Glutamatergic neuron (in vitro differentiated cells): ENCODE measurements at regions not wholly inside any gene's neighbourhood (a gene's known extent, or its start where the extent isn't known, plus 50 kb on each side); places are given as distances from the start of the nearest gene placed in this dataset.

Experiments
- DNase-seq: peaks from one replicate; pipeline ENCODE4 v3.0.0; 2022
- H3K27ac Mint-ChIP-seq: one replicate; pipeline ENCODE4 v1.8.0; 2020; ENCODE audit warnings: mild to moderate bottlenecking, mixed read lengths, inconsistent platforms; ENCODE audit not compliant: unreplicated experiment
- H3K27me3 Mint-ChIP-seq: one replicate; pipeline ENCODE4 v1.8.0; 2020; ENCODE audit warnings: mild to moderate bottlenecking, moderate library complexity, mixed read lengths, inconsistent platforms; ENCODE audit not compliant: unreplicated experiment
- H3K36me3 Mint-ChIP-seq: one replicate; pipeline ENCODE4 v1.8.0; 2020; ENCODE audit warnings: mild to moderate bottlenecking, mixed read lengths, inconsistent platforms; ENCODE audit not compliant: unreplicated experiment
- H3K4me1 Mint-ChIP-seq: one replicate; pipeline ENCODE4 v1.8.0; 2020; ENCODE audit warnings: mild to moderate bottlenecking, low read depth, mixed read lengths, inconsistent platforms; ENCODE audit not compliant: unreplicated experiment
- H3K4me3 Mint-ChIP-seq: one replicate; pipeline ENCODE4 v1.8.0; 2020; ENCODE audit warnings: mild to moderate bottlenecking, mixed read lengths, inconsistent platforms; ENCODE audit not compliant: unreplicated experiment
- H3K9me3 Mint-ChIP-seq: one replicate; pipeline ENCODE4 v1.8.0; 2020; ENCODE audit warnings: mild to moderate bottlenecking, moderate library complexity, mixed read lengths, inconsistent platforms; ENCODE audit not compliant: unreplicated experiment
- CTCF ChIP-seq: fragments of 200-600 bp; sonication (generic); IDR thresholded peaks from one replicate; pipeline ENCODE4 v1.5.0; 2021; ENCODE audit not compliant: partially characterized antibody, unreplicated experiment

GRCh38 chr6:21845018-21845417 is 251.5 kb downstream of the SOX4 start:
- Mint-ChIP-seq H3K27me3 (peaks cover 5% of the 10 kb centered on the region), H3K36me3 (peaks cover 4% of the 10 kb centered on the region), H3K4me3 (peak overlapping the region; percentile 48), H3K4me1 (peaks cover 48% of the 10 kb centered on the region), H3K9me3 (peaks cover 3% of the 10 kb centered on the region), H3K27ac (peak overlapping the region; percentile 86)
- TF ChIP-seq CTCF: no peak
- no peak for DNase-seq

- Mint-ChIP-seq H3K4me1 (peaks cover 49% of the 10 kb centered on the region), H3K9me3 (peaks cover 3% of the 10 kb centered on the region), H3K4me3 (peak overlapping the region; percentile 48), H3K27ac (peak overlapping the region; percentile 86), H3K36me3 (peaks cover 4% of the 10 kb centered on the region), H3K27me3 (peaks cover 5% of the 10 kb centered on the region)
- TF ChIP-seq CTCF: no peak
- DNase-seq: no peak
Observed at GRCh38 chr6:21845439-21846140, 252.0 kb downstream of the SOX4 start.

DNA sequence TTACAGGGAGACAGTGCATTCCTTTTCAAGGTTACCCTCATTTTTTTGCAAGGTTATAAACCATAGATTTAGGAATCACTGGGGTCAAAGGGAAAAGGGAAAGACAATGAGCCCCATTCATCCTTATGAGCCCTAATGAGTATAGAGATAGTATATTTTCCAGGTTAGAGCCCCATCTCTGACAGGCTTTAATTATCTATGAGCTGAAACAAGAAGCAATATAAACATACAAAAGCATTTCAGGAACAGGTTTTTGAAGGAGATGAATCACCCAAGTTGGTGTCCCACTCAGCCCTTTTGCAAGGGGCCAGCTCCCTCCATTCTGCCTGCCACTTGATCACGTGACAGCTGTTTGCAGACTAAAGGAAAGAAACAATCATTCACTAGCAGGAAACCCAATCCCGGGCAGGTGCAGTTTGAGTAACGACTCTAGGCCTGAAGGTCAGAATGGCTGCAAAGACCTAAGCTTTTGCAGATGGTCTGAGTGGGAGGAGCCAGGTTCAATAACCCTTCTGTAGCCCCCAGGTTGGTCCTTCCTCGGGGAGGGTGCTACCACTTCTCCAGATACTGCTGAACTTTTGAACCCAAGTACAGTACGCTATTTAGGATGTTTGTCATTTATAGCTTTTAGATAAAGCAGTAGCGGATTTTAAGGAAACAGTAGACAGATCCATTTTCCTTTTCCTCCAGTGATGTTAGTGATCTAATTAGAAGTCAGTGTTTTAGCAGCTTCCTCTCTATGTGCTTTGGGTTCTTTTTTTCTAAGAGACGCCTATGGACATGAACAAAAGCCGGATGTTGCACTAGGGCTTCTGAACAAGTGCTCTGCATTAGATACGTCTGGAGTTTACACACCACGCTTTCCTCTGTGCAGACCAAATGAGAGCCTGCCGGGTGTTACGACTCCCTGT is 253.2 kb downstream of the SOX4 start:
- no peak for TF ChIP-seq CTCF
- peak overlapping the region; percentile 38 for H3K27ac Mint-ChIP-seq
- H3K27me3 Mint-ChIP-seq: peaks cover 2% of the 10 kb centered on the region
- H3K4me3 Mint-ChIP-seq: no peak overlapping the region
- H3K4me1 Mint-ChIP-seq: peaks cover 49% of the 10 kb centered on the region
- no peak for DNase-seq
- H3K36me3 Mint-ChIP-seq: peaks cover 4% of the 10 kb centered on the region
- peaks cover 3% of the 10 kb centered on the region for H3K9me3 Mint-ChIP-seq

DNA sequence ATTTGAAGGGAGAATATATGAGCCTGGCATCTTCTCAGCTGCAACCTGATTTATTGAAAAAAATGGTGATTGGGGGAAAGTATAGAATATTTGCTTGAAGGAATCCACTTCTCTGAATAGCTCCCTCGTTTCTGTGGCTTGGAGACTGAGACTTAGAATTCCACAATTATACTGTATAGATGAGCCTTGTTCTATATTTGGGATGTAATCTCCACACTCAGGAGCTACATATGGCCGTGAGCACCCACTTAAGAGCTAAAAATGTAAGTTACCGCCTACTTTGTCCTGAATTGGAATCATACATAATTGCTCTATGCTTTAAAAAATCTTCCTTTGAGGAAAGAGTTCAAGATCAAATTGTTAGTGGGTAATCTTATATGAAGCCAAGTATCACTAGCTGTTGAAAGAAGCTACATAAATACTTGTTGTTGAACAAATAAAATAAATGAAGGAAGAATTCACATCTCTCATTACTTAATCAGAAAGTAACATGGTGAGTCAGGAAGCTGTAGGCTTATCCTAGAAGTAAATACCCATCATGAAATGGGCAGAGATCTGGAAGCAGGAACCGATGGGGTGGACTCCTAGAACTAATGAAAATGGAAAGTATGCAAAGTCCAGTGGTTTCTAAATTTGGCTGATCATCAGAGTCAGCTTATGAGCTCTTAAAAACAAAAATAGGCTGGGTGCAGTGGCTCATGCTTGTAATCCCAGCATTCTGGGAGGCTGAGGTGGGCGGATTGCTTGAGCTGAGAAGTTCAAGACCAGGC is 254.3 kb downstream of the SOX4 start:
- Mint-ChIP-seq H3K36me3 (peaks cover 10% of the 10 kb centered on the region), H3K27me3 (peaks cover 5% of the 10 kb centered on the region), H3K4me3 (peak overlapping the region; percentile 23), H3K4me1 (peaks cover 45% of the 10 kb centered on the region), H3K9me3 (peaks cover 6% of the 10 kb centered on the region), H3K27ac (no peak overlapping the region)
- no peak for DNase-seq
- no peak for TF ChIP-seq CTCF
